ENCODE measurements at regions not wholly inside any gene's neighbourhood (a gene's known extent, or its start where the extent isn't known, plus 50 kb on each side); places are given as distances from the start of the nearest gene placed in this dataset.

DNA sequence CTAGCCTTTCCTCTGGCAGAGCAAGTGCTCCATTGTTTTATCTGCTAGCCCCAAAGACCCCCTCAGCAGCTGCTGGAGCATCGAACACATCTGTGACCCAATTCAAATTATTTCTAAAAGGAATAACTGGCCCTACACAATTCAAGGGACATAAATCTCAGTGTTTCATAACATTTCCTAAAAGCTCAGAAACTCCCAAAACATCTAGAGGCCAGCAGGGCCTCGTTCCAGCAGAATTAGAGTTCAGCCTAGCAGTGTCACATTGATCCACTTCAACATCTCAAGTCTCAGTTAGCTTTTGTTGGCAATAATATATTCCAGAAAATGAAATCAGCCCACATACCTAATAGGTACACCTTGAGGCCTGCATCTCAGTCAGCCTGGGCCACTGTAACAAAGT, 179.1 kb downstream of the ETAA1 start:
- DNase-seq = no peak
- Histone ChIP-seq H3K9me3 (no peaks in the 10 kb centered on the region), H3K27me3 (no peaks in the 10 kb centered on the region), H3K36me3 (no peaks in the 10 kb centered on the region), H3K27ac (no peak overlapping the region), H3K4me3 (no peak overlapping the region), H3K4me1 (no peaks in the 10 kb centered on the region)
- intact Hi-C loops (cut with DNase I) = no loop called here
- TF ChIP-seq CTCF (IDR thresholded peaks at IDR 0.05) = no peak
- WGBS, 2 donors = 68 to 83% methylated on average over 2 of the region's 2 CpGs

DNA sequence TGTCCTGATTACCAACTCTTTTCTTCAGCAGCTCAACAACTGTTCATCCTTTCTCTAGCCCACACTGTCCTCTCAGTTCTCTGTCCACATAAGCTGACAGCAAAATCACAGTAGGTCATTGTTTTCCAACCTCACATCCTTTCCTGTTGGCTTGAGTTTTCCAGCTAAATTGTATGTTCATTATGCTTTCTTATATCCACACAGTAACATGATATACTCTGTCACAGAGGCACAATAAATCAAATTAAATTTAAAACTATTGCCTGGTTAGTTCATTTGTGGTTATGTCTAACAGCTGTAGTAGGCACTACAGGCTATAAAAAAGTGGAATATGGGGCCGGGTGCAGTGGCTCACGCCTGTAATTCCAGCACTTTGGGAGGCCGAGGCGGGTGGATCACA, 179.9 kb downstream of the ETAA1 start:
- TF ChIP-seq CTCF (IDR thresholded peaks at IDR 0.05) (no peak), POLR2AphosphoS5 (IDR thresholded peaks at IDR 0.05) (no peak), POLR2A (IDR thresholded peaks at IDR 0.05) (no peak), EP300 (IDR thresholded peaks at IDR 0.05) (no peak)
- H3K4me1 ChIP-seq = no peaks in the 10 kb centered on the region
- peaks cover 0 to under 1% (median 0%) of the 10 kb centered on the region in 4 donors for H3K9me3 ChIP-seq
- DNase-seq = no peak
- no peaks in the 10 kb centered on the region for H3K27me3 ChIP-seq
- no peaks in the 10 kb centered on the region for H3K36me3 ChIP-seq
- H3K27ac ChIP-seq = no peak overlapping the region
- intact Hi-C loops (cut with DNase I) = no loop called here
- 52 to 84% methylated on average over 4 of the region's 4 CpGs for WGBS, 2 donors
- H3K4me3 ChIP-seq = no peak overlapping the region

DNA sequence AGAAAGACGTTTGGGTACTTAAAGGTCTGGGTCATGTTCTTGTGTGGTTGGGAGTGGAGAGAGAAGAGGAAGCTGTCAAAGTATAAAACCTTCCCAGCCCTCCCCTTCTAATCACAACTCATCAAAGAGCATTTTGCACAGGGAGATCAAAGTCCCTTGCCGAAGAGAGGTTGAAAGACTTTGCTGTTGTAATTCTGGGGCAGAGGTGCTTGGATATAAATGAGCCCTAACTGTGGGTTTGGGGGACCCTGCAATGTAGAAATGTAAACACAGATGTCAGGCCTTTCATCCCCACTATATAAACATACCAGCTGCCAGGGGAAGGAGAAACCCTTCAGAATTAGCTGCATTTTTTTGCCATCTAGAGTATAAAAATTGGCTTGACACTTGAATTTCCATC, 182.1 kb downstream of the ETAA1 start:
- WGBS, 2 donors = 5 to 19% methylated on average over 2 of the region's 2 CpGs
- TF ChIP-seq CTCF (IDR thresholded peaks at IDR 0.05) = no peak
- no peak for TF ChIP-seq POLR2A (IDR thresholded peaks at IDR 0.05)
- H3K36me3 ChIP-seq = no peaks in the 10 kb centered on the region

DNA sequence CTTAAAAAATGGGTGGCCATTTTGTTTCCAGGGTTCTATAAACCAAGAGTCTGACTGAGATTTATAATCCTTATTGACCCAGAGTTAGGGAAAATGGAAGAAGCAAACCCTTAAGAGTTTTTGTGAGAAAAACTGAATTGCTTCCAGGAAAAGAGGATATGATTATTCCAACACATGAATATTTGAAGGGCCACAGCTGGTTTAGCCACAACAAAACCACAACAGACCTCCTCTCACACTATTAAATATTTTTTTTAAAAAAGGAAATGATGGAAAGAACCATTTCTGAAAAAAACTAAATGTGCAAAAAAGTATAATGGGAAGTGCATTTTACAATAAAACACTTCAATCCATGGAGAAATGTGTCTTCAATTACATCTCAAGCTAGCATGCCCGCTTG, 182.7 kb downstream of the ETAA1 start:
- H3K36me3 ChIP-seq = no peaks in the 10 kb centered on the region
- H3K27ac ChIP-seq = peak overlapping the region in 1 of 4 donors; percentile 4
- intact Hi-C loops (cut with DNase I) = no loop called here
- no peak for DNase-seq
- no peaks in the 10 kb centered on the region for H3K4me1 ChIP-seq
- no peaks in the 10 kb centered on the region for H3K27me3 ChIP-seq
- H3K4me3 ChIP-seq = no peak overlapping the region
- 2 to 61% methylated on average over 1 of the region's 1 CpG for WGBS, 2 donors
- H3K9me3 ChIP-seq = peaks cover 0 to 14% (median 0%) of the 10 kb centered on the region in 4 donors
- no peak for TF ChIP-seq POLR2A (IDR thresholded peaks at IDR 0.05)
- no peak for TF ChIP-seq EP300 (IDR thresholded peaks at IDR 0.05)
- no peak for TF ChIP-seq POLR2AphosphoS5 (IDR thresholded peaks at IDR 0.05)
- no peak for TF ChIP-seq CTCF (IDR thresholded peaks at IDR 0.05)

More for the DNA sequence above, 182.1 kb downstream of the ETAA1 start:
- Histone ChIP-seq H3K4me1 (no peaks in the 10 kb centered on the region), H3K27ac (peak overlapping the region in 1 of 4 donors; percentile 4), H3K9me3 (peaks cover 0 to 14% (median 0%) of the 10 kb centered on the region in 4 donors), H3K4me3 (no peak overlapping the region), H3K27me3 (no peaks in the 10 kb centered on the region)
- no peak for DNase-seq
- intact Hi-C loops (cut with DNase I) = no loop called here

GRCh38 chr2:67581751-67582150, 184.6 kb downstream of the ETAA1 start:
- H3K36me3 ChIP-seq = no peaks in the 10 kb centered on the region
- H3K4me1 ChIP-seq = no peaks in the 10 kb centered on the region
- TF ChIP-seq EP300 (IDR thresholded peaks at IDR 0.05) (no peak), POLR2A (IDR thresholded peaks at IDR 0.05) (no peak), CTCF (IDR thresholded peaks at IDR 0.05) (no peak), POLR2AphosphoS5 (IDR thresholded peaks at IDR 0.05) (no peak)
- no peaks in the 10 kb centered on the region for H3K27me3 ChIP-seq
- intact Hi-C loops (cut with DNase I) = no loop called here
- H3K9me3 ChIP-seq = peaks cover 0 to 23% (median 7%) of the 10 kb centered on the region in 4 donors
- no peak for DNase-seq
- H3K4me3 ChIP-seq = no peak overlapping the region
- 72 to 78% methylated on average over 7 of the region's 7 CpGs for WGBS, 2 donors
- H3K27ac ChIP-seq = no peak overlapping the region

All from sigmoid colon (tissue), 6 donors.